ENCODE measurements at regions not wholly inside any gene's neighbourhood (a gene's known extent, or its start where the extent isn't known, plus 50 kb on each side); places are given as distances from the start of the nearest gene placed in this dataset.

- DNase-seq: no peak
Observed at GRCh38 chr15:85986116-85986515, 93.6 kb upstream of the AGBL1 start.

GRCh38 chr15:85986741-85987140, 92.9 kb upstream of the AGBL1 start:
- no peak for DNase-seq

- no peak for DNase-seq
Observed at GRCh38 chr15:85988741-85989140, 90.9 kb upstream of the AGBL1 start.

GRCh38 chr15:85992224-85992623, 87.4 kb upstream of the AGBL1 start:
- DNase-seq: no peak

DNA sequence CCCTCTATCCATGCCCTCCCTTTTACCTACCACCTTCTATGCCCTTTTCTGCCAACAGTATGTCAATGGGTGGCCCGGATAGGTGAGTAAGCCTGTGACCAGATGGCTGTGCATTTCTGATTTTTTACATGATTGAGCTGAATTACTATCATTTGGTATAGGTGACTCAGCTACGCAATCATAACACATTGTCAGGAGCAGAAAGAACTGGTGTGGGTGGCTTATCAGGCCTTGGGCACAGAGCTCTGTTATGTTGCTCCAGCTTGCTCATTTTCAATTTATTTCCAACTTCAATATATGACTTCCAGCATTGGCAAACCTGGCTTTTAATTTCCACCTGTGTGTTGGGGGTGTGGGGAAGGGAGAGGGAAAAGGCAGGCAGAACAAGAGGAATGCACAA, 86.6 kb upstream of the AGBL1 start:
- DNase-seq: no peak

GRCh38 chr15:85997618-85998017, 82.1 kb upstream of the AGBL1 start:
- no peak for DNase-seq

DNA sequence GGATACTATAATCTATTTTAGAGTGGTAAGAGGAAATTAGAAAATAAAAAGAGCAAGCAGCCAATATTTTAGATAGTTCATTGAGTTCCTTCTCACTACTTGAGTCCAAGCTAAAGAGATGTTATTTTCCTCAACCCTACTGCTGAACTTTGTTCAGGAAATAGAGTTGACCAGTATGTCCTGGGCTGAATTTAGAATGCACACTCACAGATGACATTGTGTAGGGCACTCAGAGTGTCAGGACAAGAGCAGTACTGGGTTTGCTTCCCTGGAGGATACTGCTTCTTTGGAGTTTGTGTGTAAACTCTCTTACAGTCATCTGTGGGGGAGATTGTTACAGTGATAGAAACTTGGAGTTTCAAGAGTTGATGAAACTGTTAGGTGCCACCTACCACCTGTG, 80.0 kb upstream of the AGBL1 start:
- no peak for DNase-seq

DNA sequence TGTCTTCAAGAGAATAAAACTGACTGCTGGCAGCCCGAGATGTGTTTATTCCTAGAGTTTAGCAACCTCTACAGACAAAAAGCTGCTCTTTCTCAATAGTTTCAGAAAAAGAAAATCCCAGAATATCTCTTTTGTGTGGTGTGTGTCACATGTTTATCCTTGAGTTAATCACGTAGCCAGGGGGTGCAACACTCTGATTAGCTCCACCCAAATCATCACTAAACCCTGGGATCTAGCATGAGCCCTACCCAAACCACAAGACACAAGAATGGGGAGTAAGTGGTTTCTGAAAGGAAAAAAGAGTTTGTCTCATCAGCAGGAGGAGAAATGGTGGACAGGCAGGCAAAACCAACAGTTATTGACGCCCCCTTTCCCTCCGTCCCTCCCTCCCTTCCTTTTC, 78.5 kb upstream of the AGBL1 start:
- DNase-seq: no peak

GRCh38 chr15:86002444-86002843, 77.2 kb upstream of the AGBL1 start:
- DNase-seq: no peak

- DNase-seq: no peak
Observed at GRCh38 chr15:86004061-86004460, 75.6 kb upstream of the AGBL1 start.

DNA sequence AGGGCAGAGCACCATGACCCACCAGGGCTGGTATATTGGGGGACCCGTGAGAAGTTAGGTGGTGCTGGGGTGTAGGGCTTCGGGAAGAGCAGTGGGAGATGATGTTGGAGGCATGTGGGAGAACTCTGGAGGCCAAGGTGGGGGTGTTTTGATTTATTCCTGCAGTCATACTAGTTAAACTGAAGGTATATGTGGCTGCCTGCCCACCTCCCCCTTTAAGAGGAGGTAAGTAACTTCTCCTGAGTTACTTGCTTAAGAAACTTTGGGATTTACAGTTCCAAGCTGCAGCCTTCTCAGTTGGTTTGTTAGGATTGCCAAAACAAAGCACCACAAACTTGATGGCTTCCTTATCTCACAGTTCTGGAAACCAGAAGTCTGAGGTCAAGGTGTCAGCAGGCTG, 73.1 kb upstream of the AGBL1 start:
- DNase-seq: no peak

DNA sequence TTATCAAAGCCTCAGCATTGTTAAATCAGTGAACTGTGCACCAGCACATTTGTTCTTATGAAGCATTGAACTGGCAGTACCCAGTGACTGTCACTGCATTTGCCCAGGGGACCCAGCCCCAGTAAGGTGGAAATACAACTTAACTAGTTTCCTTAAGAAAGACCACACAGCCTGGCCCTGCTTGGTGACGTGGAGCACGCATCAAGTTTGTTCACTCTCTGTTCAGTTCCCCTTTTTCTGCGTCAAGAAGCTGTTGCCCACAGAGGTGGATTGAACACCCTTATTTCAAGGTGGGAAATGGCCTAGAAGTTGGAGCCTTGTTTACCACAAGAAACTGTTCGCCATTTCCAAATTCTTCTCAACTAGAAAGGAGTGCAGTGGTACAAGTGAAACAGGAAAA, 69.9 kb upstream of the AGBL1 start:
- no peak for DNase-seq

DNA sequence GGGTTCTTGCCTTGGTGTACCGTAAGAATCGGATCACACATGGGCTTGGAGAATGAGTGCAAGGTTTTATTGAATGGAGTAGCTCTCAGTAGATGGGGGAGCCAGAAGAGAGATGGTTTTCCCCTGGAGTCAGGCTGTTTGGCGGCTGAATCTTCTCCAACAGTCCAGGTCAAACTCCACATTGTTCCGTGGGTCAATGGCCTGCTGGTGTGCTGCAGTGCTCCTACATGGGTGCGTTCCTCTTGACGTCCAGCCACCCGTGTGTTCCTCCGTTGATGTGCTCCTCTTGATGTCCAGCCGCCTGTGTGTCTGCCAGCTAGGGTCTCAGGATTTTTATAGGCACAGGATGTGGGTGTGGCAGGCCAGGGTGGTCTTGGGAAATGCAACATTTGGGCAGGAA, 69.3 kb upstream of the AGBL1 start:
- no peak for DNase-seq

DNA sequence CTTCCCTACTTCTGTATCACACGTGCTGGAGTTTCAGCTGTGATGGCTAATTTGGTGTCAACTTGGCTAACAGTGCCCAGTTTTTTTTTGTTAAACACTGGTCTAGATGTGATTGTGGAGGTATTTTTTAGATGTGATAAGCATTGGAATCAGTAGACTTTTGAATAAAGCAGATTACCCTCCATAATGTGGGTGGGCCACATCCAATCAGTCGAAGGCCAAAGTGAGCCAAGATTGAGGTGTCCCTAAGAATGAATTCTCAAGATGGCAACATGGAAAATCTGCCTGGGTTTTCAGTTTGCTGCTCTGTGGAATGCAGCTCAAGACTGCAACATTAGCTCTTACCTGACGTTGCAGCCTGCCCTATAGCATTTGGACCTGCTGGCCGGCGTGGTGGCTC, 68.8 kb upstream of the AGBL1 start:
- no peak for DNase-seq

DNA sequence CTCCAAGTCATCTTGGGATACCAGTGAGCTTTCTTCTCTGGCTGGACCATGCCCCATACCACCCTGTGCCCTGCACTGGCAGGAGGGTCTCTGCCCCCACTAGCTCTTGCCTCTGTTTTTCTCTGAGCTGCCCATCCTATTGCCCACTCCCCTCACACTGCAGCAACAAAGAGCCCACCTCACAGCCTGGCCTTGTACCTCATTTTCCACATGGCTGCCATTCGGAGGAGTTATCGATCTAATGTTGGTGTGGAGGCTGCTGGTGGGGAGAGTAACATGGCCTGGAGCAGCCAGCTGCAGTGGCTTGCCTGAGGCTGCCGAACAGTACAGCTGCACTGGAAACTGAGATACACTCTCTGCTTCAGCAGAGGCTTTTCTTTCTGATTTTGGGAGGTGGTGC, 65.7 kb upstream of the AGBL1 start:
- no peak for DNase-seq

DNA sequence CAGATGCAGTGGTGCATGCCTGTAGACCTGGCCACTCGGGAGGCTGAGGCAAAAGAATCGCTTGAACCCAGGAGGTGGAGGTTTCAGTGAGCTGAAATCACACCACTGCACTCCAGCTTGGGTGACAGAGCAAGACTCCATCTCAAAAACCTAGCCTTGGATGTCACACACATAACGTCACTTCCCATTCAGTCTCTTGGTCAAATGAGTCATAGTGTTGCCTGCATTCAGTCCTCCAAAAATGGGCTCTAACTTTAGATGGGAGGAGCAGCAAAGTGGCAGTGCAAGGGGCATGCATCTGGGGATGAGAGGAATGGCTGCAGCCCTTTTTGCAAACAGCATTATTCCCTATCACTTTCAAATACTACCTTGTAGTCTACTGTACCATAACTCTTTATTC, 62.9 kb upstream of the AGBL1 start:
- DNase-seq: no peak

GRCh38 chr15:86018679-86019078, 61.0 kb upstream of the AGBL1 start:
- DNase-seq: no peak

DNA sequence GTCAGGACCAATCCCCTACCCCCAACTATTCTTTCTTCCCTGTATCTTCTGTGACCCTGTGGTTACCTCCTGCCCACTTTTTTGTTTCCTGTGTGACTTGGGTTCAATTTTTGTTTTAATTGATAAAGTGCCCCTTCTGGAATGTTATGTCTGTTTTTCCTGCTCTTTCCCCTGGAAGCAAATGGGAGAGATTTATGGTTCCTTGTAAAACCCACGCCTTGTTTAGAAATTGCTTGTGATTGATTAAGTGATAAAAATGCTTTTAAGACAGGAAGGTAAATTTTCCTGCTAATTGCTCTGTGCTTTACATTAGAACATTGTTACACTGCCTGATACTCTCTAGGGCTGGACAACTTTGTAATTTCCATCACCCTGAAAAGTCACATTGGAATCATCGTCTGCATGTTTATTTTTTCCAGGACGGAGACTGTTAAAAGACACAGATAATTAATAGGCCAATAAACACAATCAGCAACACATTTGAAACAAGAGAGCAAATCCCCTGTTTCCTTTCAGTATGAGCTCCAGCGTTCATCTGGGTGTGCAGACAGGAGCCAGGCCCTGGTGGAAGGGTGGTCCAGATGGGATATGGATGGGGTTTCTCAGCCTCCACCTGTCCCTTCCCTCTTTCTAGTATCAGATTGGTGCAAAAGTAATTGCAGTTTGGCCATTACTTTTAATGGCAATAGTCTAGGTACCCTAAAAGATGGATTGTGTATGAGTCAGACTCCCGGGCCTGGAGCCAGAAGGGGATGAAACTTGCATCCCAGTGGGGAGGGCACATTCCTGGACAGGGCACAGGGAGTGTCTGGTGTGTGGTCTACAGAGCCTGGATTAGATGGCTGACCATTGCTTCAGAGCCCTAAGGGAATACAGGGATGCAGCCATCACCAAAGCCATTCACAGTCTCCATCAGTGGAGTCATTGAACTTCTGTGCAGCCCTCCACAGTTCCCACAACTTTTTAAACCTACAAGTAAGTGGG, 58.1 kb upstream of the AGBL1 start:
- DNase-seq: no peak

GRCh38 chr15:86028961-86029360, 50.7 kb upstream of the AGBL1 start:
- DNase-seq: no peak

All from activated naive CD4-positive, alpha-beta T cell (primary cell).